Vagina (tissue), 2 donors: ENCODE measurements at regions not wholly inside any gene's neighbourhood (a gene's known extent, or its start where the extent isn't known, plus 50 kb on each side); places are given as distances from the start of the nearest gene placed in this dataset.

Source experiments
- DNase-seq, 2 donors: peaks; one replicate each; pipeline ENCODE4 v3.0.0-alpha.2; 2017; ENCODE audit errors: extremely low spot score in 2 of 2
- H3K27ac ChIP-seq: fragments of 200-600 bp; sonication (generic); one replicate; pipeline ENCODE4 v1.5.1; 2019
- H3K27me3 ChIP-seq: fragments of 200-600 bp; sonication (generic); one replicate; pipeline ENCODE4 v1.5.1; 2019
- H3K36me3 ChIP-seq, 2 donors: fragments of 200-600 bp; sonication (generic); one replicate each; pipeline ENCODE4 v1.5.1; 2017 to 2019
- H3K4me1 ChIP-seq: fragments of 200-600 bp; sonication (generic); one replicate; pipeline ENCODE4 v1.5.1; 2019
- H3K4me3 ChIP-seq, 2 donors: fragments of 200-600 bp; sonication (generic); 1 replicate in 1 of 2; 2 replicates in 1 of 2; pipeline ENCODE4 v1.5.1; 2016 to 2019
- H3K9me3 ChIP-seq: fragments of 200-600 bp; sonication (generic); one replicate; pipeline ENCODE4 v1.5.1; 2019
- CTCF ChIP-seq, 3 experiments: fragments of 450-650 bp in 2 of 3; fragments of 200-600 bp in 1 of 3; sonication (generic) in 1 of 3; IDR thresholded peaks; one replicate each; pipeline ENCODE4 v1.5.1; 2017 to 2019; ENCODE audit warnings: antibody characterized with exemption in 3 of 3, mild to moderate bottlenecking in 2 of 3, moderate library complexity in 2 of 3
- POLR2A ChIP-seq, 2 donors: fragments of 450-650 bp; IDR thresholded peaks; one replicate each; pipeline ENCODE4 v1.6.1; 2017; ENCODE audit warnings: antibody characterized with exemption in 2 of 2, mild to moderate bottlenecking in 2 of 2, moderate library complexity in 2 of 2
- POLR2AphosphoS5 ChIP-seq, 2 donors: sonication (generic); formaldehyde crosslinking; IDR thresholded peaks; one replicate each; pipeline ENCODE4 v1.9.0; 2017; ENCODE audit warnings: antibody characterized with exemption in 2 of 2, mild to moderate bottlenecking in 2 of 2, low read depth in 1 of 2; ENCODE audit not compliant: insufficient read depth in 1 of 2
- intact Hi-C: fragments of 100-400 bp; cut with DNase I; formaldehyde crosslinking; loops from one replicate; pipeline ENCODE4 v1.15.1; 2023

DNA sequence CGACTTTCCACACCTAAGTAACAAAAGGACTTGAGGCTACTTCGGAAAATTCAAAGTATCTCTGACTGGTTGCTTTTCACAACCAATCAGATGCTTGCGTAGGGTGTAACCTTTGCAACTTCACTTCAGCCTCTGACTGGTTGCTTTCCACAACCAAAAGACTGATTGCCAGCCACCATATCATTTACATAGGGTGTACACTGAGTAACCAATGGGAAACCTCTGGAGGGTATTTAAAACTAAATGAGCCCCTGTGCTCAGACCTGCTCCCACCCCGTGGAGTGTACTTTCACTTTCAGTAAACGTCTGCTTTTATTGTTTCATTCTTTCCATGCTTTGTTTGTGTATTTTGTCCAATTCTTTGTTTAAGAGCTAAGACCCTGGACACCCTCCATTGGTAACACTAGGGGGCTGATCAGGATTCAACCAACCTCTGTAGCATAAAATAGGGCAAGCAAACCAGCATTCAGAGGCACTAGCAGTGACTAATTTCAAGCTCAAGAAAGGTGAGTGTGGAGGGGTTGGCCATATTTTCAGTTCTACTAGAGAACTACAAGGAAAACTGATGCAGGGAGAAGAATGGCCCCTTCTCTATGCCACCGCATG, 390.8 kb downstream of the POM121L12 start:
- H3K27me3 ChIP-seq = no peaks in the 10 kb centered on the region
- H3K4me1 ChIP-seq = no peaks in the 10 kb centered on the region
- no peaks in the 10 kb centered on the region for H3K36me3 ChIP-seq
- TF ChIP-seq POLR2AphosphoS5 (IDR thresholded peaks at IDR 0.05; ENCODE audit: insufficient read depth in 1 of 2, low read depth in 1 of 2) (no peak), CTCF (IDR thresholded peaks at IDR 0.05) (no peak), POLR2A (IDR thresholded peaks at IDR 0.05) (no peak)
- no peaks in the 10 kb centered on the region for H3K9me3 ChIP-seq
- no peak for DNase-seq
- H3K4me3 ChIP-seq = no peak overlapping the region
- intact Hi-C loops = no loop called here
- no peak overlapping the region for H3K27ac ChIP-seq

DNA sequence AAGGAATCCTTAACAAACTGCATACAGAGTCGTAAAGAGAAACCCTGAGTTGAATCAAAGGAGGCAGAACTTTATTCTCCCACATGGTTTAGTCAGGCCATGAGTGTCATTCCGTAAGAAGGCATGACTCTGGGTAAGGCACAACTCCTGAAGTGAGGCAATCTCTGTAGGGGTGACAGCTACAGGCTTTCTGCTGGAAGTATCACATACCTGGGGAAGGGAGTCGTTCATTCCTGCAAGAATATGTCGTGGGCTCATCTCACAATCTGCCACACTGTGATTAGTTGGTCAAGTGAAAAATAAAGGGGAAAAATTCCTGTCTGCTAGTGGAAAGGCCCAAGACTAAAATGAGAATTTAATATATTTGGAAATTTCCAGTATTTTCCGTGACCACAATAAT, 392.6 kb downstream of the POM121L12 start:
- Histone ChIP-seq H3K27me3 (no peaks in the 10 kb centered on the region), H3K9me3 (no peaks in the 10 kb centered on the region), H3K4me3 (no peak overlapping the region), H3K4me1 (no peaks in the 10 kb centered on the region), H3K36me3 (no peaks in the 10 kb centered on the region), H3K27ac (no peak overlapping the region)
- no peak for TF ChIP-seq POLR2AphosphoS5 (IDR thresholded peaks at IDR 0.05; ENCODE audit: insufficient read depth in 1 of 2, low read depth in 1 of 2)
- no peak for TF ChIP-seq CTCF (IDR thresholded peaks at IDR 0.05)
- no peak for TF ChIP-seq POLR2A (IDR thresholded peaks at IDR 0.05)
- DNase-seq = no peak
- intact Hi-C loops = no loop called here

- intact Hi-C loops = no loop called here
- Histone ChIP-seq H3K4me3 (no peak overlapping the region), H3K27ac (no peak overlapping the region), H3K27me3 (no peaks in the 10 kb centered on the region), H3K36me3 (no peaks in the 10 kb centered on the region), H3K4me1 (no peaks in the 10 kb centered on the region), H3K9me3 (no peaks in the 10 kb centered on the region)
- TF ChIP-seq POLR2A (IDR thresholded peaks at IDR 0.05) = no peak
- TF ChIP-seq CTCF (IDR thresholded peaks at IDR 0.05) = no peak
- TF ChIP-seq POLR2AphosphoS5 (IDR thresholded peaks at IDR 0.05; ENCODE audit: insufficient read depth in 1 of 2, low read depth in 1 of 2) = no peak
- no peak for DNase-seq
Observed at GRCh38 chr7:53431901-53432300, 396.5 kb downstream of the POM121L12 start.

- intact Hi-C loops = no loop called here
- H3K4me3 ChIP-seq = no peak overlapping the region
- H3K27ac ChIP-seq = no peak overlapping the region
- no peaks in the 10 kb centered on the region for H3K4me1 ChIP-seq
- no peaks in the 10 kb centered on the region for H3K9me3 ChIP-seq
- no peaks in the 10 kb centered on the region for H3K36me3 ChIP-seq
- no peak for DNase-seq
- no peaks in the 10 kb centered on the region for H3K27me3 ChIP-seq
- TF ChIP-seq POLR2AphosphoS5 (IDR thresholded peaks at IDR 0.05; ENCODE audit: insufficient read depth in 1 of 2, low read depth in 1 of 2) (no peak), CTCF (IDR thresholded peaks at IDR 0.05) (no peak), POLR2A (IDR thresholded peaks at IDR 0.05) (no peak)
Observed at GRCh38 chr7:53437336-53437735, 401.9 kb downstream of the POM121L12 start.

DNA sequence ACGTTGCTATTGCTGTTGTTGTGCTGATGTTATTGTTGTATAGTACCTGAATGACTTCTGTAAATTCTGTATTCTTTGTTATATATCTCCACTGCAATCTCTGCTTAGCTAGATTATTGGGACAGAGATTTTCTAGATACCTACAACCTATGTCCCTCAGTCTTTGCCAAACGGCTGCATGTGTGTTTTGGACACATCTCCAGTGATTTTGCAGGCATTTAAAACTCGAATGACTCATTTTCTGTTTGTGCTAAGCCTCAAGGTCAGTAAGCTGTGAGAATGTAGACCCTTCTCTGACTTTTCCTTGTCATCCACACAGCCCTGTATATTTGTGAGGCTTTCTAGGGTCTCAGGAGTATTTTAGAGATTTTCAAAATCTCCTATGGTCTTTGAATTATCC, 410.7 kb downstream of the POM121L12 start:
- no peak overlapping the region for H3K27ac ChIP-seq
- H3K36me3 ChIP-seq = no peaks in the 10 kb centered on the region
- TF ChIP-seq CTCF (IDR thresholded peaks at IDR 0.05) = no peak
- no peak for TF ChIP-seq POLR2AphosphoS5 (IDR thresholded peaks at IDR 0.05; ENCODE audit: insufficient read depth in 1 of 2, low read depth in 1 of 2)
- TF ChIP-seq POLR2A (IDR thresholded peaks at IDR 0.05) = no peak
- H3K4me3 ChIP-seq = no peak overlapping the region
- H3K27me3 ChIP-seq = no peaks in the 10 kb centered on the region
- intact Hi-C loops = no loop called here
- H3K4me1 ChIP-seq = no peaks in the 10 kb centered on the region
- H3K9me3 ChIP-seq = no peaks in the 10 kb centered on the region
- no peak for DNase-seq
